HEK293 (cell line): ENCODE measurements at regions not wholly inside any gene's neighbourhood (a gene's known extent, or its start where the extent isn't known, plus 50 kb on each side); places are given as distances from the start of the nearest gene placed in this dataset.
A peak's percentile ranks its signal among the peaks of the same experiment; 100 is the strongest.
"Not testable (repeated sequence)": the region's sequence is repeated elsewhere in the genome, so short reads cannot be mapped to it uniquely, and the experiment has no call there.

Source experiments
- CTCF ChIA-PET: fragments of 350-600 bp; formaldehyde crosslinking; extraction: SDS; loops from one replicate; lab custom pipeline; 2021; ENCODE audit warnings: antibody characterized with exemption; lab: Yijun Ruan, JAX
- POLR2A ChIA-PET: fragments of 300-600 bp; formaldehyde crosslinking; extraction: SDS; loops from one replicate; lab custom pipeline; 2020; ENCODE audit warnings: antibody characterized with exemption, inconsistent platforms; lab: Yijun Ruan, JAX
- H3K27ac ChIP-seq: fragments of 200-500 bp; sonication (Bioruptor generic); 2 replicates; pipeline ENCODE4 v1.5.1; 2014; ENCODE audit warnings: low read depth, low read length, control low read depth, inconsistent platforms; ENCODE audit errors: extremely low read depth
- H3K36me3 ChIP-seq, 2 experiments: fragments of 200-500 bp in 1 of 2; sonication (Bioruptor generic) in 1 of 2; 1 replicate in 1 of 2; 2 replicates in 1 of 2; pipeline ENCODE4 v1.5.1; 2014 to 2017; ENCODE audit warnings: inconsistent platforms in 2 of 2, low read length in 2 of 2; ENCODE audit not compliant: control insufficient read depth in 2 of 2, insufficient read depth in 1 of 2
- H3K4me1 ChIP-seq: fragments of 200-500 bp; sonication (Bioruptor generic); 2 replicates; pipeline ENCODE4 v1.5.1; 2014; ENCODE audit warnings: mild to moderate bottlenecking, low read length, inconsistent platforms; ENCODE audit not compliant: control insufficient read depth, insufficient read depth
- H3K4me3 ChIP-seq: 2 replicates; pipeline ENCODE4 v1.5.1; 2011; ENCODE audit warnings: low read depth, mild to moderate bottlenecking, control low read depth, low read length, moderate library complexity
- H3K9me3 ChIP-seq: fragments of 200-500 bp; sonication (Bioruptor generic); 2 replicates; pipeline ENCODE4 v1.5.1; 2014; ENCODE audit warnings: low read depth, low read length, inconsistent platforms; ENCODE audit not compliant: control insufficient read depth, insufficient read depth
- FEZF1 ChIP-seq: fragments of 450-650 bp; formaldehyde crosslinking; IDR thresholded peaks from 2 replicates; pipeline ENCODE4 v1.5.1; 2016; ENCODE audit warnings: missing biosample characterization, missing genetic modification characterization
- SALL2 ChIP-seq: fragments of 450-650 bp; formaldehyde crosslinking; IDR thresholded peaks from 2 replicates; pipeline ENCODE4 v1.5.0; 2017; ENCODE audit warnings: missing biosample characterization, mild to moderate bottlenecking, missing genetic modification characterization, borderline replicate concordance
- SETDB1 ChIP-seq: IDR thresholded peaks from one replicate; pipeline ENCODE4 v1.6.1; 2017; ENCODE audit warnings: mild to moderate bottlenecking, low read length, moderate library complexity, mixed read lengths; ENCODE audit not compliant: insufficient read length
- ZBTB17 ChIP-seq: fragments of 450-650 bp; formaldehyde crosslinking; IDR thresholded peaks from 2 replicates; pipeline ENCODE4 v1.5.1; 2016; ENCODE audit warnings: missing biosample characterization, missing genetic modification characterization
- ZEB2 ChIP-seq: fragments of 450-650 bp; formaldehyde crosslinking; IDR thresholded peaks from 2 replicates; pipeline ENCODE4 v1.5.1; 2016; ENCODE audit warnings: missing biosample characterization, missing genetic modification characterization
- ZNF138 ChIP-seq: fragments of 450-650 bp; formaldehyde crosslinking; IDR thresholded peaks from 2 replicates; pipeline ENCODE4 v1.5.1; 2016; ENCODE audit warnings: missing biosample characterization, missing genetic modification characterization, borderline replicate concordance
- ZNF214 ChIP-seq: fragments of 450-650 bp; formaldehyde crosslinking; IDR thresholded peaks from 2 replicates; pipeline ENCODE4 v1.5.1; 2017; ENCODE audit warnings: missing biosample characterization, mild to moderate bottlenecking, missing genetic modification characterization, borderline replicate concordance
- ZNF302 ChIP-seq: fragments of 450-650 bp; formaldehyde crosslinking; IDR thresholded peaks from 2 replicates; pipeline ENCODE4 v1.5.1; 2016; ENCODE audit warnings: missing biosample characterization, missing genetic modification characterization, low read depth
- ZNF514 ChIP-seq: fragments of 450-650 bp; formaldehyde crosslinking; IDR thresholded peaks from 2 replicates; pipeline ENCODE4 v1.5.1; 2016; ENCODE audit warnings: missing biosample characterization, missing genetic modification characterization
- ZNF560 ChIP-seq: fragments of 450-650 bp; formaldehyde crosslinking; IDR thresholded peaks from 2 replicates; pipeline ENCODE4 v1.5.1; 2017; ENCODE audit warnings: missing biosample characterization, missing genetic modification characterization, borderline replicate concordance
- ZNF645 ChIP-seq: fragments of 450-650 bp; formaldehyde crosslinking; IDR thresholded peaks from 2 replicates; pipeline ENCODE4; 2016; ENCODE audit warnings: missing biosample characterization, missing genetic modification characterization
- ZNF791 ChIP-seq: fragments of 450-650 bp; formaldehyde crosslinking; IDR thresholded peaks from 2 replicates; pipeline ENCODE4 v1.5.1; 2016; ENCODE audit warnings: missing biosample characterization, missing genetic modification characterization
- ZNF830 ChIP-seq: fragments of 450-650 bp; IDR thresholded peaks from 2 replicates; pipeline ENCODE4 v1.5.0; 2018; ENCODE audit warnings: missing biosample characterization, missing genetic modification characterization, low read depth, mild to moderate bottlenecking, moderate library complexity
- TF ChIP-seq, protein P1 (sequence below): fragments of 450-650 bp; formaldehyde crosslinking; IDR thresholded peaks from 2 replicates; pipeline ENCODE4 v1.5.1; 2016; ENCODE audit warnings: missing biosample characterization, missing genetic modification characterization, borderline replicate concordance
- TF ChIP-seq, protein P2 (sequence below): fragments of 450-650 bp; formaldehyde crosslinking; IDR thresholded peaks from 2 replicates; pipeline ENCODE4 v1.5.1; 2016; ENCODE audit warnings: missing biosample characterization, missing genetic modification characterization, borderline replicate concordance

- TF ChIP-seq, protein P1, sequence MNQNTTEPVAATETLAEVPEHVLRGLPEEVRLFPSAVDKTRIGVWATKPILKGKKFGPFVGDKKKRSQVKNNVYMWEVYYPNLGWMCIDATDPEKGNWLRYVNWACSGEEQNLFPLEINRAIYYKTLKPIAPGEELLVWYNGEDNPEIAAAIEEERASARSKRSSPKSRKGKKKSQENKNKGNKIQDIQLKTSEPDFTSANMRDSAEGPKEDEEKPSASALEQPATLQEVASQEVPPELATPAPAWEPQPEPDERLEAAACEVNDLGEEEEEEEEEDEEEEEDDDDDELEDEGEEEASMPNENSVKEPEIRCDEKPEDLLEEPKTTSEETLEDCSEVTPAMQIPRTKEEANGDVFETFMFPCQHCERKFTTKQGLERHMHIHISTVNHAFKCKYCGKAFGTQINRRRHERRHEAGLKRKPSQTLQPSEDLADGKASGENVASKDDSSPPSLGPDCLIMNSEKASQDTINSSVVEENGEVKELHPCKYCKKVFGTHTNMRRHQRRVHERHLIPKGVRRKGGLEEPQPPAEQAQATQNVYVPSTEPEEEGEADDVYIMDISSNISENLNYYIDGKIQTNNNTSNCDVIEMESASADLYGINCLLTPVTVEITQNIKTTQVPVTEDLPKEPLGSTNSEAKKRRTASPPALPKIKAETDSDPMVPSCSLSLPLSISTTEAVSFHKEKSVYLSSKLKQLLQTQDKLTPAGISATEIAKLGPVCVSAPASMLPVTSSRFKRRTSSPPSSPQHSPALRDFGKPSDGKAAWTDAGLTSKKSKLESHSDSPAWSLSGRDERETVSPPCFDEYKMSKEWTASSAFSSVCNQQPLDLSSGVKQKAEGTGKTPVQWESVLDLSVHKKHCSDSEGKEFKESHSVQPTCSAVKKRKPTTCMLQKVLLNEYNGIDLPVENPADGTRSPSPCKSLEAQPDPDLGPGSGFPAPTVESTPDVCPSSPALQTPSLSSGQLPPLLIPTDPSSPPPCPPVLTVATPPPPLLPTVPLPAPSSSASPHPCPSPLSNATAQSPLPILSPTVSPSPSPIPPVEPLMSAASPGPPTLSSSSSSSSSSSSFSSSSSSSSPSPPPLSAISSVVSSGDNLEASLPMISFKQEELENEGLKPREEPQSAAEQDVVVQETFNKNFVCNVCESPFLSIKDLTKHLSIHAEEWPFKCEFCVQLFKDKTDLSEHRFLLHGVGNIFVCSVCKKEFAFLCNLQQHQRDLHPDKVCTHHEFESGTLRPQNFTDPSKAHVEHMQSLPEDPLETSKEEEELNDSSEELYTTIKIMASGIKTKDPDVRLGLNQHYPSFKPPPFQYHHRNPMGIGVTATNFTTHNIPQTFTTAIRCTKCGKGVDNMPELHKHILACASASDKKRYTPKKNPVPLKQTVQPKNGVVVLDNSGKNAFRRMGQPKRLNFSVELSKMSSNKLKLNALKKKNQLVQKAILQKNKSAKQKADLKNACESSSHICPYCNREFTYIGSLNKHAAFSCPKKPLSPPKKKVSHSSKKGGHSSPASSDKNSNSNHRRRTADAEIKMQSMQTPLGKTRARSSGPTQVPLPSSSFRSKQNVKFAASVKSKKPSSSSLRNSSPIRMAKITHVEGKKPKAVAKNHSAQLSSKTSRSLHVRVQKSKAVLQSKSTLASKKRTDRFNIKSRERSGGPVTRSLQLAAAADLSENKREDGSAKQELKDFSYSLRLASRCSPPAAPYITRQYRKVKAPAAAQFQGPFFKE (tag by site-specific recombination): no peak
- TF ChIP-seq ZNF214 (tag by site-specific recombination) (no peak), ZBTB17 (tag by site-specific recombination) (no peak), ZEB2 (tag by site-specific recombination) (no peak), ZNF645 (tag by site-specific recombination) (no peak), ZNF830 (tag by site-specific recombination) (no peak), SETDB1 (peak; percentile 91), ZNF791 (tag by site-specific recombination) (0 out of 2 replicates have a peak, but pooled peaks have one; percentile 34), SALL2 (tag by site-specific recombination) (no peak)
- TF ChIP-seq, protein P2, sequence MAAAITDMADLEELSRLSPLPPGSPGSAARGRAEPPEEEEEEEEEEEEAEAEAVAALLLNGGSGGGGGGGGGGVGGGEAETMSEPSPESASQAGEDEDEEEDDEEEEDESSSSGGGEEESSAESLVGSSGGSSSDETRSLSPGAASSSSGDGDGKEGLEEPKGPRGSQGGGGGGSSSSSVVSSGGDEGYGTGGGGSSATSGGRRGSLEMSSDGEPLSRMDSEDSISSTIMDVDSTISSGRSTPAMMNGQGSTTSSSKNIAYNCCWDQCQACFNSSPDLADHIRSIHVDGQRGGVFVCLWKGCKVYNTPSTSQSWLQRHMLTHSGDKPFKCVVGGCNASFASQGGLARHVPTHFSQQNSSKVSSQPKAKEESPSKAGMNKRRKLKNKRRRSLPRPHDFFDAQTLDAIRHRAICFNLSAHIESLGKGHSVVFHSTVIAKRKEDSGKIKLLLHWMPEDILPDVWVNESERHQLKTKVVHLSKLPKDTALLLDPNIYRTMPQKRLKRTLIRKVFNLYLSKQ (tag by site-specific recombination): no peak
- TF ChIP-seq, all 188 proteins: peak for 2
Observed at GRCh38 chr12:54784115-54784514, 70.2 kb upstream of the MUCL1 start (continued).

- H3K27ac ChIP-seq, H3K9me3 ChIP-seq, H3K36me3 ChIP-seq, CTCF ChIA-PET, H3K4me1 ChIP-seq, H3K4me3 ChIP-seq, POLR2A ChIA-PET: not testable (repeated sequence)
Observed at GRCh38 chr12:54777031-54777430, 77.3 kb upstream of the MUCL1 start.

- POLR2A ChIA-PET: no interaction called here
- H3K36me3 ChIP-seq: no peaks in the 10 kb centered on the region
- H3K9me3 ChIP-seq: no peaks in the 10 kb centered on the region
- TF ChIP-seq ZNF138 (no peak), ZNF560 (tag by site-specific recombination) (no peak), FEZF1 (no peak), ZNF514 (tag by site-specific recombination) (no peak), ZNF302 (tag by site-specific recombination) (no peak)
- no peak overlapping the region for H3K27ac ChIP-seq
- H3K4me1 ChIP-seq: no peaks in the 10 kb centered on the region
- CTCF ChIA-PET: interaction anchor here (0.9 to 1.1 kb wide), 2 partner anchors 33 to 185 kb away, joined by 3 to 4 read pairs; no protein-coding TSS in a partner anchor
- H3K4me3 ChIP-seq: no peak overlapping the region
Observed at GRCh38 chr12:54773593-54773992, 80.7 kb upstream of the MUCL1 start.
